ENCODE measurements at regions not wholly inside any gene's neighbourhood (a gene's known extent, or its start where the extent isn't known, plus 50 kb on each side); places are given as distances from the start of the nearest gene placed in this dataset.
"Not testable (repeated sequence)": the region's sequence is repeated elsewhere in the genome, so short reads cannot be mapped to it uniquely, and the experiment has no call there.

DNA sequence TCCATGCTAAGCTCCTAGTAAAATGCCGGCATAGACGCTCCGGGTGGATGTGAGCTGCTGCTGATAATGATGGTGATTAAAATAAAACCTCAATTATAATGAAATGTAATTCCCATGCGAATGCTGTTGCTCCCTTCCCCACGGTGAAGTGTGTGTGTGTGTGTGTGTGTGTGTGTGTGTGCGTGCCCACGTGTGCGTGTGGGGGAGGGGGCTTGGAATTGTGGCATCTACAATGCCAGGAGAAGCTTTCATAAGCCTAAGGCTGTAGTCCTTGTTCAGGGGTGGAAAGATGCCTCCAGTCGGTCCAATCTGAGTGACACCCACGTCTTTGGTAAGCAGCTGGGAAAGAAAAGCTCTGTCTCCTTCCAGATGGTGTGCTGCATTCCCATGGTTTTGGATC is 137.9 kb downstream of the CDH26 start:
- no peak for DNase-seq

DNA sequence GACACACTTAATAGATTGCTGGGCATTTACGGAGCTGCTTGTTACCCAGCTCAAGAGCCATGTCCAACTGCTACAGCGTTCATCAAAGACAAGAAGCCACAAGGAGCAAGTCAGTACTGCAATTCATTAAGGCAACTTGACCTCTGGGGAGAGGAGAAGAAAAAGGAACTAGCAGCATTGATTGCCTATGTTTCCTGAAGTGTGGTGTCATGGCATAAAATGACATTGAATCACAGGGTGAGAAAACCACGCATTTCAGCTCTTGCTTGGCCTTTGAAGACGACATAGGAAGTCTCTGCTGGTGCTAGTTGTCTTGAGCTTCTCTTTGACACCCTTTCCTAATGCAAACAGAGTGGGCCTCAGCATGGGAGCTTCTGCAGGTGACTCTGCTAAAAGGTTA is 139.1 kb downstream of the CDH26 start:
- DNase-seq: no peak

DNA sequence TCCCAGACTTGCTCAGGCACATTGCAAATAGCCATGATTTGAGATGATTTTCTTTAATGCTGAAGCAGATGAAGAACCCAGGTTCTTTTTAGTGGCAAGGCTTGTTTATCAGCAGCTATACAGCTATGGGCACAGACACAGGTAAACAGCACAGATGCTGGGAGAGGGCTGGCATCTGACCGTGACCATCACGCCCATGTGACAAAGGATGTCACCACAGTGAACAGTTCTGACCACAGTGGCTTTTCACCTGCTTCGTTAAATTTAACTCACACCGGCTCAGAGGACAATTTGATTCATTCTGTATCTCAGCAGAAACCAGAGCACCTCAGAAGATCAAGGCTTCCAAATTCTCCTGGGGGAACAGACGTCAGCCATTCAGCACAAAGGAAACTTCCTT is 142.6 kb downstream of the CDH26 start:
- DNase-seq: no peak

DNA sequence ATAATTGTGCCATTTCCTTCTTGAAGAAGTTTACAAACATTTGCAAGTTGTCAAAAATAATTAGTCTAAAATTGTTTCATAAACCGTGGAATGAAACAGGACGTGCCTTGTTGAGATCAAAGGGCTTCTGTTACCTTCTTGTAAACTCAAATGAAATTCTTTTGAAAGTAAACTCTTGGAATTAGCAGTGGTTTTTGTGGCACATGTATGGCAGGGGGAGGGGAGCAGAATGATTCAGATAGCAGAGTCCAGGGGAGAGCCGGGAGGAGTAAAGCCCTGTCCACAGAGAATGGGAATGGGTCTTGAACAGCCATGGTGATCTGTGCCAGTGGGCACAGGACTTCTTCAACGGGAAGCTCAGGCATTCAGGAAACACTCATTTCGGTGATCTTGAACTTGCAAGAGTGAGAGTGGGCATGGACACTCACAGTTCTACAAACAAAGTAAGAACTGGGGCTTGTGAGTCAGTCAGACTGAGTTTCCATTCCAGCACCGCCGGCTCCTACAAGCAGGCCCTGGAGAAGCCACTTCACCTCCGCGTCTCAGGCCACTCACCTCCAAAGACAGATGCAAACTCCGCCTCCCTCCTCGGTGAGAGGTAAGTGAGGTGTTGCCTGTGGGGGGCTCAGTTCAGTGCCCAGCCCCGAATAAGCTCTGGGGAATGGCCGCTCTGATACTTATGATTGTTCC is 143.1 kb downstream of the CDH26 start:
- DNase-seq: no peak

DNA sequence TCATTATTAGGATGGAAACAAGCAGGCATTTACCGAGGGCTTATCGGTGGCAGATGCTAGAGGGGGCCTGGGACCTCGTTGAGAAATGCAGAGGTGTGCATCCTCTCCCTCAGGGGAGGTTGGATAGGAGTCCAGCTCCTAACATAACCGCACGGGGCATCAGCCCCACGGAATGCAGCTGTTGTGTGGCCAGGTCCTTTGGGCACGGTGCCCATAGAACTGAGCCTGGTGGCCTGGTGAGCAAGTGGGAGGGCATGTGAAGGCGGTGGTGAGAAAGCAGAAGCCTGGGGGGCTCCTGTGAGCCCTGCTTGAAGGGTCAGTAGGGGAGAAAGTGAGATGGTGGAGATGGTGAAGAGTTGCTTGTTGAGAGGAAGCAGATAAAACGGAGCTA is 143.7 kb downstream of the CDH26 start:
- no peak for DNase-seq

DNA sequence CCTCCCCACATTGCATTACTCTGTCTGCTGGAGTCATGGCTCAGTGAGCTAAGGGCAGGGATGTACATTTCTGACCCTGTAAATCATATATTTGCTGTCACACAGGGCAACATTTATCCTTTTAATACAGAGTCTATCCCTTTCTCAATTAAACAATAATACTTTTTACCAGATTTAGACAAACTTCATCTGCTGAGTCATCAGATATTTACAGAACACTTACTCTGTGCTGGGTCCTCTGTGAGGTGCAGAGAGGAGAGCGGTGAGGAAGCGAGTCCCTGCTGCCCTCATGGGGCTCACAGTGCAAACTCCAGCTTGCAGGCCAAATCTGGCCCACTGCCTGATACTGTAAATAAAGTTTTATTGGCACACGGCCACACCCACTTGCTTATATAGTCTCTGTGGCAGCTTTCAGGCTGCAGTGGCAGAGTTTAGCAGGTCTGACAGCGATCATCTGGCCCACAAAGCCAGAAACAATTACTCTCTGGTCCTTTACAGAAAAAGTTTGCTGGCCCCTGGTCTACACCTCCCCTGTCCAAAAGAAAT is 144.5 kb downstream of the CDH26 start:
- DNase-seq: no peak

DNA sequence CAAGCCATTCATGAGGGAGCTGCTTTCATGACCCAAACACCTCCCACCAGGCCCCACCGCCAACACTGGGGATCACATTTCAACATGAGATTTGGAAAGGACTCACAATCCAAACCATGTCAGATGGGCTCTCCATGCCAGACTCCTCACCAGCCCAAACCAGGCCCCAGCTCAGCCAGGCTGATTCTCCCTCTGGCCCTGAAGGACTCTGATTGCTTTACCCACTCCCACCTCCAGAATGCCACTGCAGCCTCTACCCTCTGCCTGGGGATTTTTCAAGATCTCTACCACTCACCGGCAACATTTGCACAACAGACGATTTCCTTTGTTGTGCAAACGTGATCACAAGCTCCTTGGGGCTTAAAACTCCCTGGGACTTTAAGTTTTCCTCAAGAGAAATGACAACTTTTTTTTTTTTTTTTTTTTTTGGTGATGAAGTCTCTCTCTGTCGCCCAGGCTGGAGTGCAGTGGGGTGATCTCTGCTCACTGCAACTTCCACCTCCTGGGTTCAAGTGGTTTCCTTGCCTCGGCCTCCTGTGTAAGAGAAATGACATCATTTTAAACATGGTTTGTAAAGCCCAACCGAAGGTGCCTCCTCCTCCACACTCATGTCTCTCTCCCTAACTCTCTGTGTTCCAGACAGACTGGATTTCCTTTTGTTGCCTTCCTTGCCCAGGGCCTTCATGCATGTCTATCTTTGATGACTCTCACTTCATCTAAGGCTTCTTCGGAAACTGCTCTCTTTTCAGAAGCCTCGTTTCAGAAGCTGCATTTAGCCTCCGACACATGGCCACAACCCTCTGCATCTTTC is 147.0 kb downstream of the CDH26 start:
- DNase-seq: no peak

DNA sequence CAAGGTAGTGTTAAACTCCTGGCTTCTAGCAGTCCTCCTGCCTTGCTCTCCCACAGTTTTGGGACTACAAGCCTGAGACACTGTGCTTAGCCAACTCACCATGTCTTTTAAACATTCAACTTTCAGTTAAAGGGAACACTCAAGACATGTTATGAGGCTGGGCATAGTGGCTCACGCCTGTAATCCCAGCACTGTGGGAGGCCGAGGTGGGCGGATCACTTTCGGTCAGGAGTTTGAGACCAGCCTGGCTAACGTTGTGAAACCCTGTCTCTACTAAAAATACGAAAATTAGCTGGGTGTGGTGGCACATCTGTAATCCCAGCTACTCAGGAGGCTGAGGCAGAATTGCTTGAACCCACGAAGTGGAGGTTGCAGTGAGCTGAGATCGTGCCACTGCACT is 148.0 kb downstream of the CDH26 start:
- DNase-seq: not testable (repeated sequence)

DNA sequence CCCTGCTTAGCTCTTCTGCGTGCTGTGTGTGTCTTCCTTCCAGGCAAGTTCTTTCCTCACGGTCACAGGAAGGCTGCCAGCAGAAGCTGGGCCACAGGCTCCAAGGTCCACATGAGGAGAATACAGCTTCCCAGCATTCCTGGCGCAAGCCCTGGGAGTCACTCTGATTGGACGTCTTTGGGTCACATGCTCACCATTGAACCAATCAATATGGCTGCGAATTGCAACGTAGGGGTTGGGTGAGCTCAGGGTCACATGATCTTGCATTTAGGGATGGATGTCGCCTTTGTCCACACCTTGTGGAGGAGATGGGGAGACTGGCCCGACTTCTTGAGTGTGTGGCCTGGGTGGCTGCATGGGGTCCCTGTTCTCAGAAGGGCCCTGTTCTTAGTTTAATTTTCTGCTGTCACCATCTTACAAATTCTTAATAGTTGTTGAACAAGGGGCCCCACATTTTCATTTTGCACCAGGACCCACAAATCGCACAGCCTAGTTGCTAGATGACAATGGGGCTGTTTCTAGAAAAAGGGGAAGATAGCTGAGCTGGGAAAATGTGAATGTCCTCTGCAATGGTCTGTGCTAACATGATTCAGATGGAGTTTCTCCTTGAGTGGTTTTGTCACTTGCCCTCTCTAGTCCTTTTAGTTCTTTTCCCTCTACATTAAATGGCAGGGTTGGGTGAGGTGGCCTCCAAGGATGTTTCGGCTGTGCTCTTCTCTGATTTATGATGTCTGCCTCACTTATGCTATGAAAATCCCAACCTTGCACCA is 149.6 kb downstream of the CDH26 start:
- no peak for DNase-seq

DNA sequence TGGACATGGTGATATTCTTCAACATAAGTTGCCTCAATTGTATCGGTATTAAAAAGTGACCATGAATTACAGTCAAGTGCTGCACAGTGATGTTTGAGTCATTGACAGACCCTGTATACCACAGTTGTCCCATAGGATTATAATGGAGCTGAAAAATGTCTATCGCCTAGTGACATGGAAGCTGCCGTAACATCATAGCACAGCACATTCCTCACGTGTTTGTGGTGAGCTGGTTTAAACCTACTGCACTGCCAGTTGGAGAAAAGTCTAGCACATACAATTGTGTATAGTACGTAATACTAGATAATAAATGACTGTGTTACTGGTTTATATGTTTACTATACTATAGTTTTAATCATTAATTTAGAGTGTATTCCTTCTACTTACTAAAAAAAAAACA is 150.2 kb downstream of the CDH26 start:
- DNase-seq: no peak

DNA sequence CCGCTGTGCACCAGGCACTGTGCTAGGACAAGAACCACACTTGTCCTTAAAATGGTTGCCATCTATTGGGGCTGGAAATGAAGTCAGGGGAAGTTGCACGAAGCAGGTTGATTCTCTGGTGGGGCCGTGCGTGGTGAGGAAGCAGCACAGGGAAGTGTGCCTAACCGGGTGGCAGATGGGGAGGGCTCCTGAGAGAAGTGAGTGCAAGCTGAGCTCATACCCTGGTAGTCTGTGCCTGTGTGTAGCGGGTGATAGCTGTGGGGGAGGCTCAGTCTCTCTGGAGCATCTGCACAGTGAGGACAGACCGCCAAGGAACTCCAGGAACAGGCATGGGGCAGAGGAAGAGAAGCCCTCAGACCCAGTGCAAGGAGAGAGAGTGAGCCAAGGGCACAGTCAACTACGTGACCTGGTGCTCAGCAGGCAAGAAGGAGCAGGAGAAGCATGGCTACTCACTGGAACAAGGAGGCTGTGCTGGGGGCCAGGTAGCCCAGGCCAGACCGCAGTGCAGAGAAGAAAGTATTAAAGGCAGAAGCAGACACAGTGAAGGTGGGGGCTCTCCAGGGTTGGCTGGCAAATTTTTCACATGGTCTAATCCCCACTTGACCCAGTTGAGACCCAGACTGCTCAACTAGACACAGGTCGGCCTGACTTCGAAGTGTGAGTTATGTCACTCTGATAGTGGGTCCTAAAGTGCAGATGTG is 155.0 kb downstream of the CDH26 start:
- DNase-seq: peak in 1 of 56 donors; percentile 6

DNA sequence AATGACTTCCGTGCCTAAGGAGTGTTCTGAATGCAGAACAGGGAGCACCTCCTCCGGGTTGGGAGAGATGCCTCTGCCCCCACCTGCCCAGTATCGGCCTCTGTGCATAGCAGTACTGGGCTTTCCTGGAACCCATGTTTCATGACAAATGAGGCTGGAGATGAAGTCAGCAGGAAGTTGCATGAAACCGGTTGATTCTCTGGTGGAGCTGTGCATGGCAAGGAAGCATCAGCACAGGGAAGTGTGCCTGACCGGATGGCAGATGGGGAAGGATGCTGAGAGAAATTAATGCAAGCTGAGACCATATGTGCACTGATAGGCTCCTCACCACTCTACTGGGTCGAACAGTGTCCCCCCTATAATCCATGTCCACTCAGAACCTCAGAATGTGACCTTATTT is 155.5 kb downstream of the CDH26 start:
- no peak for DNase-seq

DNA sequence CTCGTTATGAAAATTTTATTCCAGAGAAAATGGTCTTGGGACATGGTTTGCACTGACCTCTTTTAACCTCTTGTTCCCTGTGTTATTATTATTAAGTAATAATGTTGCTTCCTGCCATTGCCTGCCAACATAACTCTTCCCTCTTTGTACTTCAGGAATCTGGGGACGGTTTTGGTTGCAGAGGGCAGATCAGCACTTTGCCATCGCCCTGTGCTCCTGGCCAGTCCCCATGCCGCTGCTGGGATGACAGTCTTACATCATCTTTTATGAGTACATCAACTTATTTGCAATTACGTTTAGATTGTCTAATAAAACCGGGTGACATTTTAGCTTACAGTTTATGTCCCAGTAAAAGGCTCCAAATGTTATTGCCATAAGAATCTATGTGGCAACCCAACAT is 157.2 kb downstream of the CDH26 start:
- DNase-seq: no peak

DNA sequence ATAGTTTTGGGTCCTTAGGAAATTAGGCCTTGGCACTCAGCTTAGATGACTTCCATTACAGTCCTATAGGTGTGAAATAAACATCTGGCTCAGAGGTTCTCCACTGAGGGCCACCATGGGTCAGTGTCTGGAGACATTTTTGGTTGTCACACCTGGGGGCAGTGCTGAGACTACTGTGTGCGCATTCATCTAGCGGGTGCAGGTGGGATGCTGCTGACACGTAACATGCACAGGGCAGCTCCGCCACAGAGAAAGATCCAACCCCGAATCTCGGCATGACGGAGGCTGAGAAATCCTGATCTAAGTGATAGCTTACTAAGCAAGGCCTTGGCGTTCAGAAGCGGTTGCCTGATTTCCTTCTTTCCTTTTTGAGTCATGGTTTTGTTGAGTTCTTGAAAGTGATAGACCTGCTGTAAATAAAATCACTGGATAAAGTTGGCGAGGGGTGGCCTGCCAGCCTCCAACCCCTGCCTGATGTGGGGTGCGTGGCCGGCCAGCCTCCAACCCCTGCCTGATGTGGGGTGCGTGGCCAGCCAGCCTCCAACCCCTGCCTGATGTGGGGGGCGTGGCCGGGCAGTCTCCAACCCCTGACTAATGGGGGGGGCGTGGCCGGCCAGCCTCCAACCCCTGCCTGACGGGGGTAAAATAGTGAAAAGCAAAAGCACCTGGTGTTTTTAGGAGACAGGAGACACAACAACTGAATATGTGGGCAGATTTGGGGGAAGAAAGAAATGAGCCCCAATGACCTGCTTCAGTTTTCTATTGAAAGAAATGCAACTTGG is 158.1 kb downstream of the CDH26 start:
- no peak for DNase-seq

DNA sequence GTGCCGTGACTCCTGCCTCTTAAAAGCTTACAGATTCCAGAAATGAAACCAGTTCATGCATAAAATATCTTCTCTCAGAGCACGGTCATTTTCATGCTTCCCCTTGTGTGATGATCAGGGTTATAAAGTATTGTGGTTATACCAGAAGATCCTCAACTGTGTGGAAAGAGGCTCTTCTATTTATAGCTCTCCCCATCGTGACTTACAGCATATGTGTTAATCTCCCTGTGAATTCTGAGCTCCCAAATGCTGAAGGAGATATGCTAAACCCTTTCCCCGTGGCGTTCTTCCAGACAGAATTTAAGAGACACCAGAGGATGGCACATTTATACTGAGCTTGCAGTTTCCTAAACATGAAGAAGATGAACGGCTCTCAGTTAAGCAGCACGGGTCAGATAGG is 158.8 kb downstream of the CDH26 start:
- no peak for DNase-seq

DNA sequence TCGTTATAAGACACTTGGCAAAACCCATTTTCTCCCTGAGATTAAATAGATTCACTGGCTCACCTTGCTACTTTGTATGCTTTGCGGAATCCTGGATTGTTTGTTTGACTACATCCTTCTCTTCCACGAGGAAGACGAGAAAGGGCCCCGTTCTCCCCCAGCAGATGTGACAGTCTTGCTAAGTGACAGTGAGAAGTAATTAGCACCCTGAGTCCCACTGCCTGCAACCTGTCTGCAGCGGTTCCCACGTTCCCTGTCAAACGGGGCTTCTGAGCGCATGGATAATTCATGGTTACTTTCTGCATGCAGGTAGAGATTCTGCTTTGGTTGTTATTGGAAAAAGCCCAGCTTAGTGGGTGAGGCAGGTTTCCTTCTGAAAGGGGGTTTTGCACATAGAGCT is 163.7 kb downstream of the CDH26 start:
- peak in 2 of 56 donors; percentile 4 to 7 for DNase-seq

DNA sequence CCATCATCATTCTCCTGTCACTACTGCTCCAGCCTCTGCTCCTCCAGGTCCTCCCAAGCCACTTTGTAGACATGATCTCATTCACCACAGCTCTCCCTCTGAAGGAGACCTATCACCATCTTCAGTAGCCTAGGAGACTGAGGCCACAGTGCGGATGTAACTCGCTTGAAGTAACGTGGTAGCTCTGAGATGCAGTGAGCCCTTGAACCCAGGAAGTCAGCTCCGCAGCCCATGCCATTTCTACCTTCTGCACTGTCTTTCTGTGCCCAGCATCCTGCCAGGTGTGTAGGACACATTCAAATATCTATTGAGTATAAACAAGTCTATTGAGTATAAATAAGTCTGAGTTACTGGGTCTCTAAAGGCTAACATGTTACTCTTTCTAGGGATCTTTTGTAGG is 164.4 kb downstream of the CDH26 start:
- DNase-seq: no peak

DNA sequence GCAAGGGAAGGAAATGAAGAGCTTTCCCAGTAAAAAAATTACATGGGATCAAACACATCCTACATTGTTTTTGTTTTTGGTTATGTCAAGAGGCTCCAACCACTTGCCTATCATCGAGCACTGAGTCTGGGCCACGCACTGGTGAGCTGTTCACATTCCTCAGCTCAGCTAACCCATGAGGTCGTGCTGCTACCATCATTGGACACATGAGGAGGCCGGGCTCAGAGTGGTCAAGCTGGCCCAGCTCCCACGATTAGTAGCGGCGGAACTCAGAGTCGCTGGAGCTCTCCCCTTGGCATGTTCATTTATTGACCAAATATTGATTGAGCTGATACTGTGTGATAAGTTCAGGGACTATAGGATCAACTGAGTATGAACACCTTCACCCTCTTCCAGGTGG is 164.9 kb downstream of the CDH26 start:
- no peak for DNase-seq

DNA sequence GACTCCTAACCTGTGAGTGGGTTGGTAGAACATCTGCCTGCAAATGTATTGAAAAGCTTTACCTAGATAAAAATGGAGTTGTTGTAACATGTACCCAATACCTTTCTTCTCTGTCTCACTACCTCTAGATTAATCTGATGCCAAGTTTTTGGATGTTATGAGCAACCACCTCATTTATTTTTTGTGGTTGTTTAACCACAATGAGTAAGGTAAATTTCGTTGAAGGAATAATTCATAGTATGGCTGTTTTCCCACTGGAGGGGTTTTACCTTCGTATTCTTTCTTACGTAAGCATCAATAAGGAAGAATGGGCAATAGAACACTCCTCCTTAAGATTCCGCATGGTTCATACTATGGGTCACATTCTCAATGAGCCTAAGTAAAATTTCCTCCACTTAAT is 165.4 kb downstream of the CDH26 start:
- DNase-seq: no peak

DNA sequence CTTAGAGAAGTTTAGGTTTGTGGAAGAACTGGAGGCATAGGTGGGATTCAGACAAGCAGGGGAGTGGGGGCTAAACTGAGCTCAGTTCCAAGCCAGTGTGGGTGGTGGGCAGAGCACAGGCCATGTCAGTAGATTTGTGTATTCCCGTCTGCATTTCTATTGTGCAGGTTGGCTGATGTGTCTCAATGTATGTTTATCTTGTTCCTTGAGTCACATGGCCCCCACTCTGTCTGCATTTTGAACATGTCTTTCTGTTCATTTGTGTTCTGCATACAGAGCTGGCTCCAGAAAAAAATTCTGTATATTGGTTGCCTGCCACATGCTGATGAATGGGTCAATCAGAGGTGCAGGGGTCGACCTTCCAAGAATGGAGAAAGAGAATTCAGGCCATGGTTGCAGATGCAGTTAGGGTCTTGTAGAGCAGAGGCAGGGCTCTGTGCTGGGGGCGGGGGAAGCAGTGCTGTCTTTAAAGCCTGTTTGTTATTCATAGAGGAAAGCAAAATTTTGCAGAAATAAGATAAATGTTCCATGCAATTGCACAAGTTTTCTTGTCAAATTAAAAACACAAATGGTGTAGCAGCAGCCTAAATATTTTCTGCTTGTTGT is 166.7 kb downstream of the CDH26 start:
- no peak for DNase-seq

Measured in nucleus accumbens (tissue), 56 donors.